AG04450 (cell line): ENCODE measurements at regions not wholly inside any gene's neighbourhood (a gene's known extent, or its start where the extent isn't known, plus 50 kb on each side); places are given as distances from the start of the nearest gene placed in this dataset.

Experiments
- CTCF ChIA-PET: fragments of 300-600, 350-600 bp; formaldehyde crosslinking; extraction: SDS; loops from one replicate; lab custom pipeline; 2022; ENCODE audit warnings: antibody characterized with exemption, inconsistent platforms; lab: Charles Lee
- POLR2A ChIA-PET: fragments of 350-600 bp; formaldehyde crosslinking; extraction: SDS; loops from one replicate; lab custom pipeline; 2021; ENCODE audit warnings: antibody characterized with exemption, inconsistent platforms; lab: Yijun Ruan, JAX
- DNase-seq: peaks from one replicate; pipeline ENCODE4 v3.0.0-alpha.2; 2011; ENCODE audit warnings: low read depth, low spot score
- H3K27ac ChIP-seq: one replicate; pipeline ENCODE4 v1.5.1; 2012; ENCODE audit warnings: low read depth, low read length, control low read depth
- H3K27me3 ChIP-seq: one replicate; pipeline ENCODE4 v1.6.0; 2012; ENCODE audit warnings: low read length; ENCODE audit not compliant: control insufficient read depth, insufficient read depth
- H3K4me3 ChIP-seq: 2 replicates; pipeline ENCODE4 v1.5.1; 2011; ENCODE audit warnings: mild to moderate bottlenecking, low read depth, low read length, control low read depth
- H3K9me3 ChIP-seq: 2 replicates; pipeline ENCODE4 v1.5.1; 2012; ENCODE audit warnings: low read length; ENCODE audit not compliant: control insufficient read depth, insufficient read depth
- CTCF ChIP-seq: IDR thresholded peaks from 2 replicates; pipeline ENCODE4 v1.5.1; 2011; ENCODE audit warnings: low read depth, low read length, control low read depth, inconsistent platforms

DNA sequence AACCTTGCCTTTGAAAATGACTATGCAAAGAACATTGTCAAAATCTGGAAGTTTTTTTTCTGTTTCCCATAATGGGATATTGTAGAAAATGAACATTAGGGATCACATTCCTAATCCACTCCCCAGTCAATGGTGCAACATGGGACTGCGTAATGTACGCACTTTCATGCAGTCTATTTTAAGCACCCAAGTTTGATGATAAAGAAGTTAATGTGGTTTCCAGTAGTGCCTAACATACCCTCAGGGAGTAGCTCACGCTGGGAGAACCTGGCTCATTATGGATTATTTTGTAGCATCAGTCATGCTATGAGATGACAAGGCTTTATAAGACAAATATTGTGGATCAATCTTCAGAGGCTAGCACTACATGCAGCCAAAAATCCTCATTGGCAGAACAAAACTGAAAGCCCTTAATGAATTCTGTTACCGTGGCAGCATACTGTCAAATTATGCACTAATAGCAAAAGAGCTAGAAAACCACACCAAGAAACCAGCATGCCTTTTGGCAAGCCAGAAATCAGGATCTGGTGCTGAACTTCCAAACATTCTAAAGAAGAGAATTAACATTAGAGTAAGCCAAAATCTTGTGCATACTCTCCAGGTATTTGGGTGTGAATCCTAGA lies 1392.8 kb upstream of the TENM3 start:
- H3K4me3 ChIP-seq: no peak overlapping the region
- ChIA-PET POLR2A (no interaction called here), CTCF (interaction anchor here (1.4 kb wide), 1 partner anchor 186 kb away, joined by 5 read pairs; no protein-coding TSS in a partner anchor)
- no peak for DNase-seq
- no peak for TF ChIP-seq CTCF
- no peak overlapping the region for H3K27ac ChIP-seq
- no peaks in the 10 kb centered on the region for H3K9me3 ChIP-seq
- no peaks in the 10 kb centered on the region for H3K27me3 ChIP-seq

- DNase-seq: no peak
- H3K9me3 ChIP-seq: no peaks in the 10 kb centered on the region
- CTCF ChIA-PET: interaction anchor here (1.1 kb wide), 1 partner anchor 18 kb away, joined by 3 read pairs; no protein-coding TSS in a partner anchor
- no peak for TF ChIP-seq CTCF
- H3K27me3 ChIP-seq: no peaks in the 10 kb centered on the region
- no peak overlapping the region for H3K4me3 ChIP-seq
- no peak overlapping the region for H3K27ac ChIP-seq
- POLR2A ChIA-PET: no interaction called here
Observed at GRCh38 chr4:180852738-180853137, 1390.5 kb upstream of the TENM3 start.

DNA sequence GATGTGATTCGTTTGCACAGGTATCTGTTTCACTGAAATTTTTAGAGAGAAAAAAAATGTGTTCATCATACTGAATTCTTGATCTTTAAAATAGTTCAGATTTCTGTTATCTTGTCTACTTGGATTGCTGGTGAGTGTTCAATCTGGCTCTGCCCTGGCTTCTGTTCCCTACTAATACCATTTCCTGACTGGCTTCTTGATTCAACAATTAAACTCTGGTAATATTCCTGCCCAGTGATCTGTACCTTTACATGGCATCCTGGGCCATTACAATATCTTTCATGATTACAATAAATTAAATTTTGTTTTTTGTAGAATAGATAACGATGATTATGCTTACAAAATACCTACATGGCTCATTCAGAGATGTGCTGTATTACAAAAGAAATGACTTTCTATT lies 1388.0 kb upstream of the TENM3 start:
- H3K4me3 ChIP-seq: no peak overlapping the region
- H3K27me3 ChIP-seq: no peaks in the 10 kb centered on the region
- no peak overlapping the region for H3K27ac ChIP-seq
- ChIA-PET CTCF (no interaction called here), POLR2A (no interaction called here)
- DNase-seq: no peak
- no peaks in the 10 kb centered on the region for H3K9me3 ChIP-seq
- no peak for TF ChIP-seq CTCF

DNA sequence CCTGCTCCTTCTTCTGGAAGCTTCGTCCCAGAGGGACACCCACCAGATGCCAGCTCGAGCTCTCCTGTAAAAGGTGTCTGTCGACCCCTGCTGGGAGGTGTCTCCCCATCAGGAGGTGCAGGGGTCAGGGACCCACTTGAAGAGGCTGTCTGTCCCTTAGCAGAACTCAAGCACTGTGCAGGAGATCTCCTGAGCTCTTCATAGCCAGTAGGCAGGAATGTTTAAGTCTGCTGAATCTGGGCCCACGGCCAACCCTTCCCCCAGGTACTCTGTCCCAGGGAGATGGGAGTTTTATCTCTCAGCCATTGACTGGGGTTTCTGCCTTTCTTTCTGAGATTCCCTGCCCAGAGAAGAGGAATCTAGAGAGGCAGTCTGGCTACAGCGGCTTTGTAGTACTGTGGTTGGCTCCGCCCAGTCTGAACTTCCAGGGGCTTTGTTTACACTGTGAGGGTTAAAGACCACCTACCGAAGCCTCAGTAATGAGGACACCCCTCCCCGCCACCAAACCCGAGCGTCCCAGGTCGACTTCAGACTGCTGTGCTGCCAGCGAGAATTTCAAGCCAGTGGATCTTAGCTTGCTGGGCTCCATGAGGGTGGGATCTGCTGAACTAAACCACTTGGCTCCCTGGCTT lies 1383.0 kb upstream of the TENM3 start:
- TF ChIP-seq CTCF: no peak
- no peak overlapping the region for H3K4me3 ChIP-seq
- H3K27me3 ChIP-seq: no peaks in the 10 kb centered on the region
- ChIA-PET CTCF (no interaction called here), POLR2A (no interaction called here)
- DNase-seq: no peak
- H3K27ac ChIP-seq: no peak overlapping the region
- no peaks in the 10 kb centered on the region; the same call in 1 of the 2 replicates for H3K9me3 ChIP-seq

GRCh38 chr4:180861651-180862050 lies 1381.6 kb upstream of the TENM3 start:
- no peaks in the 10 kb centered on the region for H3K27me3 ChIP-seq
- ChIA-PET CTCF (no interaction called here), POLR2A (no interaction called here)
- DNase-seq: no peak
- no peak overlapping the region for H3K27ac ChIP-seq
- no peaks in the 10 kb centered on the region; the same call in 1 of the 2 replicates for H3K9me3 ChIP-seq
- H3K4me3 ChIP-seq: no peak overlapping the region
- no peak for TF ChIP-seq CTCF
